ENCODE measurements at regions not wholly inside any gene's neighbourhood (a gene's known extent, or its start where the extent isn't known, plus 50 kb on each side); places are given as distances from the start of the nearest gene placed in this dataset.

- TF ChIP-seq CTCF (IDR thresholded peaks at IDR 0.05; ENCODE audit: low read depth, low read length, poor library complexity, severe bottlenecking) (no peak), EZH2phosphoT487 (IDR thresholded peaks at IDR 0.05; ENCODE audit: borderline replicate concordance, low read length) (no peak)
Observed at GRCh38 chr10:30172673-30173072, 113.3 kb upstream of the JCAD start.
